Right lobe of liver (tissue), 6 donors: ENCODE measurements at regions not wholly inside any gene's neighbourhood (a gene's known extent, or its start where the extent isn't known, plus 50 kb on each side); places are given as distances from the start of the nearest gene placed in this dataset.
"Not testable (repeated sequence)": the region's sequence is repeated elsewhere in the genome, so short reads cannot be mapped to it uniquely, and the experiment has no call there.

Experiments used
- ATAC-seq, 4 donors: fragments of 200-7000 bp; cut with Tn5 transposase; one replicate each; pipeline ENCODE4 v1.9.1; 2020; ENCODE audit warnings: mild to moderate bottlenecking in 4 of 4, moderate library complexity in 4 of 4
- DNase-seq, 3 donors: peaks; one replicate each; pipeline ENCODE4 v3.0.0-alpha.2; 2020
- H3K27ac ChIP-seq, 3 donors: fragments of 200-600 bp; one replicate each; pipeline ENCODE4 v1.8.0; 2022
- H3K27me3 ChIP-seq, 2 donors: fragments of 200-600 bp; one replicate each; pipeline ENCODE4 v1.8.0; 2022
- H3K36me3 ChIP-seq, 4 donors: fragments of 200-600 bp; sonication (generic) in 1 of 4; one replicate each; pipeline versions ENCODE4 v1.5.1 to v1.8.0; 2017 to 2022; ENCODE audit warnings: control low read depth in 1 of 4
- H3K4me1 ChIP-seq, 4 donors: fragments of 200-600 bp; sonication (generic) in 1 of 4; one replicate each; pipeline versions ENCODE4 v1.5.1 to v1.8.0; 2017 to 2022; ENCODE audit warnings: control low read depth in 1 of 4
- H3K4me3 ChIP-seq, 3 donors: fragments of 200-600 bp; one replicate each; pipeline ENCODE4 v1.8.0; 2022
- H3K9me3 ChIP-seq, 4 donors: fragments of 200-600 bp; sonication (generic) in 1 of 4; one replicate each; pipeline versions ENCODE4 v1.5.1 to v1.8.0; 2017 to 2022; ENCODE audit warnings: control low read depth in 1 of 4
- POLR2A ChIP-seq: fragments of 450-650 bp; IDR thresholded peaks from one replicate; pipeline ENCODE4 v1.6.1; 2017; ENCODE audit warnings: antibody characterized with exemption, mild to moderate bottlenecking
- WGBS: methylation state at CpG from one replicate; pipeline ENCODE4 v1.1.6; 2018; ENCODE audit warnings: low coverage, low lambda C conversion rate; ENCODE audit not compliant: insufficient coverage; ENCODE audit errors: missing lambda C conversion rate; 5-methylcytosine and 5-hydroxymethylcytosine counted together
- intact Hi-C, 2 donors: fragments of 100-400 bp; cut with DNase I; formaldehyde crosslinking; loops; one replicate each; pipeline versions ENCODE4 v1.11.2 to v1.14.1; 2022
- TF ChIP-seq, protein P1 (sequence below), 4 donors: fragments of 200-600 bp in 3 of 4; fragments of 450-650 bp in 1 of 4; IDR thresholded peaks; one replicate each; pipeline versions ENCODE4 v1.5.1 to v1.8.0; 2016 to 2022; ENCODE audit warnings: antibody characterized with exemption in 4 of 4, mild to moderate bottlenecking in 2 of 4
- donor health status: DM: no; HTN: yes; CAD: no.
- donor health status: DM: no; HTN: no; CAD: no.
- donor health status: DM: no; HTN: no; CAD: no.
- donor health status: DM: no; HTN: yes; CAD: no.
- donor health status: DM: no; HTN: yes; CAD: no.

DNA sequence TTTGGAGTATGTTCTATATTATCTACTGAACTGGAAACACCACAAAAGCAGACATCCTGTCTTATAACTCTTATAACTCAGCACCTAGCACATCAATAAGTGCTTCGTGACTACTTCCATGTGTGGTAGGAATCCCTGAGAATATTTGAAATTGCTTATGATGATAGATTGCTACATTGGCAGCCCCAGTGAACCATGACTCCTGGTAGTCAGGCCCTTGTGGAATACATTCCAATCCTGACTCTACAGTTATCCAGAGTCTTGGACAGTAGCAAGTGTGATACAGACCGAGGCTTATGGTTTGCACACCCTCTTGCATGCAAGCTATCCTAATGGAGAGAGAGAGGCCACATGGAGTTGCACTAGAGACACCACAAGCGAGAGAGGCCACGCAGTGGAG is 59.5 kb upstream of the PHF21A start:
- Histone ChIP-seq H3K27me3 (peaks cover 0 to 3% of the 10 kb centered on the region in 2 donors), H3K36me3 (no peaks in the 10 kb centered on the region), H3K27ac (no peak overlapping the region), H3K9me3 (no peaks in the 10 kb centered on the region), H3K4me1 (no peaks in the 10 kb centered on the region), H3K4me3 (no peak overlapping the region)
- ATAC-seq (no peak), DNase-seq (no peak)
- intact Hi-C loops: no loop called here
- no peak for TF ChIP-seq POLR2A
- TF ChIP-seq, protein P1, sequence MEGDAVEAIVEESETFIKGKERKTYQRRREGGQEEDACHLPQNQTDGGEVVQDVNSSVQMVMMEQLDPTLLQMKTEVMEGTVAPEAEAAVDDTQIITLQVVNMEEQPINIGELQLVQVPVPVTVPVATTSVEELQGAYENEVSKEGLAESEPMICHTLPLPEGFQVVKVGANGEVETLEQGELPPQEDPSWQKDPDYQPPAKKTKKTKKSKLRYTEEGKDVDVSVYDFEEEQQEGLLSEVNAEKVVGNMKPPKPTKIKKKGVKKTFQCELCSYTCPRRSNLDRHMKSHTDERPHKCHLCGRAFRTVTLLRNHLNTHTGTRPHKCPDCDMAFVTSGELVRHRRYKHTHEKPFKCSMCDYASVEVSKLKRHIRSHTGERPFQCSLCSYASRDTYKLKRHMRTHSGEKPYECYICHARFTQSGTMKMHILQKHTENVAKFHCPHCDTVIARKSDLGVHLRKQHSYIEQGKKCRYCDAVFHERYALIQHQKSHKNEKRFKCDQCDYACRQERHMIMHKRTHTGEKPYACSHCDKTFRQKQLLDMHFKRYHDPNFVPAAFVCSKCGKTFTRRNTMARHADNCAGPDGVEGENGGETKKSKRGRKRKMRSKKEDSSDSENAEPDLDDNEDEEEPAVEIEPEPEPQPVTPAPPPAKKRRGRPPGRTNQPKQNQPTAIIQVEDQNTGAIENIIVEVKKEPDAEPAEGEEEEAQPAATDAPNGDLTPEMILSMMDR (IDR thresholded peaks at IDR 0.05): no peak
- WGBS: 67% methylated on average over 4 of the region's 4 CpGs

DNA sequence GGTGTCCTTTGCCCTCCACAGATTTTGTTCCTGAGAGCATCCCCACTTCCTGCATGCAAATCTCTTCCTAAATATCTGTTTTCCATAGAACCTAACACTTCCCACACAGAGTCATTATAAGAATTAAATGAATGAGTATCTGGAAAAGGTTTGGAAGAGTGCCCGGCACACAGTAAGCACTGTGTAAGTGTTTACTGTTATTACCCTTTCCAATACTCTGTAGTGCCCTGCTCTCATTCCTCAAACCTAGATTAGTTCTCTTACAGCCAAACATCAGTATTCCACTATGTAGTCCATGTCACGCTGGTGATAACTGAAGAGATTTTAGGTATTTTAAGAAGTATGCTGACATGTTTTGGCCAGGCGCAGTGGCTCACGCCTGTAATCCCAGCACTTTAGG is 57.3 kb upstream of the PHF21A start:
- intact Hi-C loops: no loop called here
- DNase-seq: no peak
- Histone ChIP-seq H3K4me1 (no peaks in the 10 kb centered on the region), H3K9me3 (no peaks in the 10 kb centered on the region), H3K4me3 (no peak overlapping the region), H3K36me3 (no peaks in the 10 kb centered on the region), H3K27me3 (peaks cover 0 to 5% of the 10 kb centered on the region in 2 donors), H3K27ac (no peak overlapping the region)
- WGBS: 78% methylated on average over 4 of the region's 4 CpGs
- no peak for ATAC-seq
- no peak for TF ChIP-seq POLR2A

DNA sequence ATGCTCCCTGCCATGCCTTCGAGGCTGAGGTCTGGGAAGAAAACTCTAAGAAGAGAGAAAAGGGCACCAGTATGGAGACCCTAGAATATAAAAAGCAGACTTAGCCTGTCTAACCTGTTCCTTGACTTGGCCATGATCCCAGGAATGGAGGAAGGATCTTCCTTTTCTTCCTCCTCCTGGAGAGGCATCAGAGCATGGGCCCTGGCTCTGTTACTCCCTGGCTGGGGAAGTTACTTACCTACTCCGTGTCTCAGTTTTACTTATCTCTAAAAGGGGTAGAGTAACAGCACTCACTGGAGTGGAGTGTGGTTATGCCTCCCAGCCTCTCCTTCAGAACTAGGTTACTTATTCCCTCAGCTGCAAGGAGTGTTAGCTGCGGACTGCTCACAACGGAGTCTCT is 55.2 kb upstream of the PHF21A start:
- Histone ChIP-seq H3K9me3 (no peaks in the 10 kb centered on the region), H3K27ac (no peak overlapping the region), H3K27me3 (peaks cover 0 to 16% of the 10 kb centered on the region in 2 donors), H3K36me3 (no peaks in the 10 kb centered on the region), H3K4me1 (no peaks in the 10 kb centered on the region), H3K4me3 (no peak overlapping the region)
- no peak for DNase-seq
- ATAC-seq: no peak
- WGBS: 88% methylated on average over 2 of the region's 4 CpGs
- intact Hi-C loops: no loop called here
- TF ChIP-seq, protein P1 (IDR thresholded peaks at IDR 0.05): no peak
- TF ChIP-seq POLR2A: no peak

DNA sequence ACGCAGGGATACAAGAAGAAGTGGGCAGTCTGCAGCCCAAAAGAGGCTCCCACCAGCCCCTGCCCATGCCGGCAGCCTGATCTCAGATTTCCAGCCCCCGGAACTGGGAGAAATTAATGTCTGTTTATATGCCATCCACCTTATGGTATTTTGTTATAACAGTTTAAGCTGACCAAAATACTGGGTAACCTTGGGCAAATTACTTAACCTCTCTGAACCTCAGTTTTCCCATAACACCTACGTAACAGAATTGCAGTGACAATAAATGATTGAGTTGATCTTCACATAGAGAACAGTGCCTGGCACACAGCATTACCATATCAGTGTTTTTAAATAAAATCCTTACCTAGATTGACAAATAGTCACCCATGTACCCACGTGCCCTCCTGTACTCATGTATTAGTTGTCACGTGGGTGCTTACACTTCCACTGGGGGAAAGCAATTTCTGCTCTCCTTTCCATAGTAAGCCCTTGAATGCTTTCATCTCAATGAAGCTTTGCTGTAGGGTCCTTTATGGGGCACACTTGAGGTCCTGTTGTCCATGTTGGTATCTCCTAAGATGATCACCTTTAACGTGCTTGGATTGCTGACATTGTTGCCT is 54.2 kb upstream of the PHF21A start:
- intact Hi-C loops: no loop called here
- H3K4me3 ChIP-seq: no peak overlapping the region
- H3K9me3 ChIP-seq: no peaks in the 10 kb centered on the region
- no peak for ATAC-seq
- no peak for TF ChIP-seq POLR2A
- TF ChIP-seq, protein P1 (IDR thresholded peaks at IDR 0.05): no peak
- H3K4me1 ChIP-seq: peaks cover 0 to 4% (median 1%) of the 10 kb centered on the region in 4 donors
- H3K36me3 ChIP-seq: no peaks in the 10 kb centered on the region
- 49% methylated on average over 5 of the region's 7 CpGs for WGBS
- DNase-seq: no peak
- H3K27me3 ChIP-seq: peaks cover 0 to 16% of the 10 kb centered on the region in 2 donors
- no peak overlapping the region for H3K27ac ChIP-seq

DNA sequence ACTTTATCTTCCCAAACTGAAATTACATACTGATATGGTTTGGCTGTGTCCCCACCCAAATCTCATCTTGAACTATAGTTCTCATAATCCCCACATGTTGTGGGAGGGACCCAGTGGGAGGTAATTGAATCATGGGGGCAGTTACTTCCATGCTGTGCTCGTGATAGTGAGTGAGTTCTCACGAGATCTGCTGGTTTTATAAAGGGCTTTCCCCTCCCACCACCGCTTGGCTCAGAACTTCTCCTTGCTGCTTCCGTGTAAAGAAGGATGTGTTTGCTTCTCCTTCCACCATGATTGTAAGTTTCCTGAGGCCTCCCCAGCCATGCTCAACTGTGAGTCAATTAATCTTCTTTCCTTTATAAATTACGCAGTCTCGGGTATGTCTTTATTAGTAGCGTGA is 50.4 kb upstream of the PHF21A start:
- WGBS: 56% methylated on average over 5 of the region's 7 CpGs
- H3K4me3 ChIP-seq, H3K9me3 ChIP-seq, H3K4me1 ChIP-seq, H3K36me3 ChIP-seq, DNase-seq, intact Hi-C loops, H3K27ac ChIP-seq, ATAC-seq: not testable (repeated sequence)
- peaks cover 0 to 38% of the 10 kb centered on the region in 2 donors for H3K27me3 ChIP-seq
